Stimulated activated CD4-positive, alpha-beta T cell treated with anti-CD3 and anti-CD28 coated beads, Interleukin-4, amount 100 ng/mL, for 48 hours (primary cell): ENCODE measurements at regions not wholly inside any gene's neighbourhood (a gene's known extent, or its start where the extent isn't known, plus 50 kb on each side); places are given as distances from the start of the nearest gene placed in this dataset.

Source experiments
- DNase-seq, 2 donors: peaks; one replicate each; pipeline ENCODE4 v3.0.0-alpha.2; 2020; ENCODE audit warnings: low read depth in 2 of 2

DNA sequence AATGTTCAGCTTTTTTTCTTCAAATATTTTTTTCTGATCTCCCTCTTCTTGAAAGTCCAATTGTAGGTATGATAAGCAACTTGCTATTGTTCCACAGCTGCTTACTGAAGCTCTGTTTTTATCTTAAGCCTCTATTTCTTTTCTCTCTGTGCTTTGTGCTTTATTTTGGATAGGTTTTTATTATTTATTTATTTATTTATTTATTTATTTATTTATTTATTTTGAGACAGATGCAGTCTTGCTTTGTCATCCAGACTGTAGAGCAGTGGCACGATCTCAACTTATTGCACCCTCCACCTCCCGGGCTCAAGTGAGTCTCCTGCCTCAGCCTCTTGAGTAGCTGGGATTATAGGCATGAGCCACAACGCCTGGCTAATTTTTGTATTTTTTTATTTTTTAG, 199.4 kb downstream of the KLF12 start:
- DNase-seq = no peak

DNA sequence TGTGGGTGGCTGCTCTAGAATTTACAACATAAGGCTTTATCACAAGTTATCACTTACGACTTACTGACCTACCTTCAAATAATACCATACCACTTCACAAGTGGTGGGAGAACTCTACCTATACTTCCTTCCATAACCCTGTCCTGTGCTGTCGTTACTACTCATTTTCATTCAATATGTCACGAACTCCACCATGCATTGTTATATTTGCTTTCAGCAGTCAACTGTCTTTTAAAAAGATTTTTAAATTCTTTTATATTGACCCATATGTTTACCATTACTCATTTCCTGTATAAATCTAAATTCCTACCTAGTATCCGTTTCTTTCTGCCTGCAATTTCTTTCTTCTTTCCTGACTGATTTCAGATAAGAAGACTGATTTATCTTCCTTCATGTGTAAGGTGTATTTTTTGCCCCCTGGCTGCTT, 200.0 kb downstream of the KLF12 start:
- no peak for DNase-seq

DNA sequence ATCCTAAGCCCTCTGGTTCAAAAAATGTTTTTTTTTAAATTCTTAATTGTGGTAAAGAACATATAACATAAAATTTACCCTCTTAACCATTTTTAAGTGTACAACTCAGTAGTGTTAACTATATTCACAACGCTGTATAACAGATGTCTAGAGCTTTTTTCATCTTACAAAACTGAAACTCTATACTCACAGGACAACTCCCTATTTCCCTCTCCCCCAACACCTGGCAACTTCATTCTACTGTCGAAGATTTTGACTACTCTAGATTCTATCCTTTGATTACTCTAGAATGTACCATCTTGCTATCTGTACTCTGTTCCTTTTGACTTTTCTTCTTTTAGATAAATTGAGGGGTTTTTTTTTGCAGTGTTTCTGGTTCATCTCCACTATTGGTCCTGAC, 200.4 kb downstream of the KLF12 start:
- DNase-seq = no peak

DNA sequence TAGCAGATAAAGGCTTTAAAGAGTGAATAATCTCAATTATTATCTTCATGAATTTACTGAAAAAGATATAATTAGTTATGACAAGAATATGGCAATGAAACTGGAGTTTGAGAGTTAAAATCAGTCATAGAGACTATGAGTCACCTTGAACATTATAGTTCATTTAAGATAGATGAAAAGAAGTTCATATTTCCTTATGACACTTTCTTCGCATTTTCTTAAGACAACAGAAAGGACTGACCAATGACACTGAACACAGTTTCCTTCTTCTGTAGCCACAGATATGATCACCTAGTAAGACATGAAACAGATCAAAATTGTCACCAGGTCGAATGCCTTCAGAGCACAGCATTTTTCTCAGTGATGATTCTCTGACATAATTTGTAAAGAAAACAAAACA, 202.1 kb downstream of the KLF12 start:
- DNase-seq = no peak

DNA sequence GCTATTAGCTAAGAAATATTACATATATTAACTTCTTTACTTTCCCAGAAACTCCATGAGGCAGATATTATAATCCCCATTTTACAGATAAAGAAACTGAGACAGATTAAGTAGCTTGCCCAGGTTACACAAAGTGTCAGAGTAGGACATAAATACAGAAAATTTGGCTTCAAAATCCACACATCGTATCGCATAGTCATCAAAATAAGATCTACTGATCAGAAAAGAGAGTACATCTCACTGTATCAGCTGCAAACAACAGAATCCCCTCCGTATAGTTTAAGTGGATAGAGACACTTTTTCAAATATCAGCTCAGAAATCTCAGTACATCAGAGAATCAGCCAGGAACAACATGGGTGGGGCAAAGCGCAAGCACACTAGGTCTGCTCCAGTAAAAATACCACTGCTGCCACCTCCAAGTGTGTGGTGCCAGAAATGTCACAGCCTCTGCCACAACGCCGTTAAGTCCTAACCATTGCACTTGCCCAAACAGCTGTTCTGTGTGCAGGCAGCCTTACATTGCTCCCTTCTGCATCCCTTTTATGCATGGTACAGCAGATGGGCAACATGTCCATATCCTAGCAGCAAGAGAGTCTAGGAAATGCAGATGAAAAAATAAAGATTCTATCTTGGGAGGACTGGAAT, 204.8 kb downstream of the KLF12 start:
- no peak for DNase-seq

DNA sequence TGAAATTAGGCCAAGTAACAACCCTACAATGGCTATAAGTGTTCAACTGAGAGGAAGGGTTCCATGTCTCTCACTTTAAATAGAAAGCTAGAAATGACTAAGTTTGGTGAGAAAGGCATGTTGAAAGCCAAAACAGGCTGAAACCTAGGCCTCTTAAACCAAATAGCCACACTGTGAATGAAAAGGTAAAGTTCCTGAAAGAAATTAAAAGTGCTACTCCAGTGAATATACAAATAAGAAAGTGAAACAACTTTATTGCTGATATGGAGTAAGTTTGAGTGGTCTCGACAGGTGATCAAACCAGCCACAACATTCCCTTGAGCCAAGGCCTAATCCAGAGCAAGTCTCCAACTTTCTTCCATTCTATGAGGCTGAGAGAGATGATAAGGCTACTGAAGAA, 209.6 kb downstream of the KLF12 start:
- no peak for DNase-seq

DNA sequence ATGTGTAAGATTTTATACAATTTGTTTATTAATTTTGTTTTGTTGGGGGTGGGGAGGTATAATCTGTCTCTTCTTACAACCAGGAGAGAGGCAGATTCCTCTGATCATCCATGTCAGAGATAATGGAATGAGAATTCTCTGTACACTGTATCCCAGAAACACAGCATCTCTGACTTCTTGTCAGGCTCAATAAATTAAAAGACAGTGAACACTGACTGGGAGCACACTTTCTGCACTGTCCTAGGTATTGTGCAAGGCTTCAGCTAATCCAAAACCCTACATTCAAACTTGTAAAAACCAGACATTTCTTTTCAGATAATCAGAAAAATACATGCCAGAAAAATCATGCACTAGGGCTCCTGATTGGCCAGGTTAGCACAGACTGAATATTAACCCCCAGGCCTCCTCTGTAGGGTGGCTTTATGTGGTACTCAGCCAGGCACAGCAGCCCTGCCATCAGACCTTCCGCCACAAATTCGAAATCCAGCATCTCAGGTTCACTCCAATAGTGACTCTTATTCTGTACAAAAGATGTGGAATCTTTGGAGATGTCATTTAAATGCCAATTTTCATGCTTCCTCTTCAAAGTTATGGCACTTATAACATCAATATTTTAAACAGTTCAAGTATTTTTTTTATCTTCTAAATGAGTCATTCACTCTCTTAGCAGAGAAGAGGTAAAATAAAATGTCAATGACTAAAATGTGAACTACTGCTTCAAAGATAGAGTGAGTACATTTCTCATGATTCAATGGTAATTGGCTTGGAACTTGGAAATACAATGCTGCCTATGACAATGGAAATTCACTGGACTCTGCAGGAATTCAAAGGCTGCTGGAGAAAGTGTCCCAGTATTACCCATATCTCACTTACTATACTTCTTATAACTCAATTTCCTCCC, 211.5 kb downstream of the KLF12 start:
- DNase-seq = no peak

DNA sequence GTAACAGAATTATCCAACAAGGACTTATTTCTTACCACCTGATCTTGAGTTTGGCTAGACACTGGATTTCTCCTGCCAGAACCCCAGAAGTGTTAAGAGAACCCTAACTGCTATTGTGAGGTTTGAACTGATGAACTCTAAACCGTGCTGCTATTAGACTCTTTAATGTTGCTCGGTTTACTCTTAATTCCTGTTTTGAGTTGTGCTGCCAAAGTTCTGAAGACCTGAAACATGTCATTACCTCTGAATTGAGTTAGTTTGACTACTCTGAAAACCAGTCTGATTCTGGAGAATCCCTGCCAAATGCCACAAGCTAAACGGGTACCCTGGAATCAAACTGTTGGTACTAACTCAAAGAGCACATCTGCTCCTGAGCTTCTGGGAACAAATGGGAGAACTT, 215.5 kb downstream of the KLF12 start:
- no peak for DNase-seq

DNA sequence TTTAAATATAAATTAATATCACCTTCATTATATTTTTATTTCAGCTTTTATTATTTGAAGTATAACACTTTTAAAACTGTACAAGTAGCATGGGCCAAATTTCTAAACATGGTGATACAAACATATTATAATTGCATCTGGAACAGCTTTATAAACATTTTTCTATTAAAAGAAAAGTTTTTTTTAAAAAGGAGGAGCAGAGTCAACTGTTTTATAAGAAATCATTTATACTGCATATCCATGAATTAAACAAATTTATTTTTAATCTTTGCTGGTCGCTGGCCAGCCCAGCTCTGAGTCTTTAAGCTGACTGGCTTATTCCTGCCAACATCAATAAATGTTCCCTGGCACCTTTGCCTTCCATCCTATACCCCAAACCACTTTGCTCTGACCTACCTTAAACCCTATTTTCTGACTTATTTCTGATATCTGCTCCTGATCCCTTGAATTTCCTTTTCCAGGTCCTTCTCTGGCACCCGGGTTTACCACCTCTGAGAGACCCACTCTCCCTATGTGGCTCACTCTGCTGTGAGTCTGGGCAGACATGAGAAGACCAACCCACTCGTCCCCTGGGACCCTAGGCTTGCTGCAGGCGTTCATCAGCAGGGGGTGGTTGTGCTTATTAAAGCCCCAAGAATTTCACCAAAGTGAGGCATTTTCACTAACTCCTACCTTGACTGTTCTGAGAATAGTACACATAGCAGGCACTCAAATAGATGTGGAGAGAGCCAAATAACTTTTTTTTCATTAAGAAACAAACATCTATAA, 220.3 kb downstream of the KLF12 start:
- DNase-seq = no peak

DNA sequence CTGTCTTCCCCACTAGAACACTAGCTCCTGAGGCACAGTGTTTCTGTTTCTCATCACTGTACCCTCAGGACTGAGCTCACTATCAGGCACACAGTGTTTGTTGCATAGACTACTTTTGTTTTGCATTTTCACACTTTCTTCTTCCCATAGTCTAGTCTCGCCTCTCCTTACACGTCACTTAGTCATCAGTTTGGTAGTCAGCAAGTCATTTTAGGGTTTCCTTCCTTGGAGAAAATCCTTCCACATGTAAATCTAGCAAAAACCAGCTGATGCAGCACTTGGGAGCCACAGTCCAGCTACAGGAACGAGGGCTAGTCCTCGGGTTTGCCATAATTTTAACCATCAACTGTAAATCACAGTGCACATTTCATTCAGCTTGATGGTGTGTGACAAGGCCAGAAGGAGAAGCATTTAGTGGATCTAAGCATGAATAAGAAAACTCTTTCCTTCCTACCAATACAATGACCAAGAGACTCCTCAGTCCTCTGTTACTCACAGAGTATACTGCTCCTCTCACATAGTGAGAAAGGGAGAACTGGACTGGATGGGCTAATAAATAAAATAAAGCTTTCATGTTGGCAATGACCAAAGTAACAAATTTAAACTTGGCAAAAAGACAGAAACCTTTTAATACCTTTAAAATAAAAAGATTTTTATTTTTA, 221.0 kb downstream of the KLF12 start:
- DNase-seq = no peak

DNA sequence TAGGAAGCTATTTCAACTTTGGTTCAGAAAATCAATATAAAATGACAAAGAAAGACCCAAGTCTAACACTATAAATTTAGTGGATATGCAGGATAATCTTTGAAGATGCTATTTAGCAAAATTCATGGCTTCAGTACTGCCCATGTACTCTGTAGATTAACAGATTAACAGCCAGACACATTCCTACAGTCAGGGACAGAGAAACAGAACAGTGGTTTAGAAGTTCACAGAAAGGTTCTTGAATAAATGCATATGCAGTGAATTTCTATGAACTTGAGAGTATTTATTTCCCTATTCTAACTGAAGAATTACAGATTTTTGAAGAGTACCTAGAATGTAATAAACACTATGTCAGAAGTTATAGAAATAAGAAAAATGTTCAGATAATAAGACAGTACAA, 222.8 kb downstream of the KLF12 start:
- DNase-seq = no peak

DNA sequence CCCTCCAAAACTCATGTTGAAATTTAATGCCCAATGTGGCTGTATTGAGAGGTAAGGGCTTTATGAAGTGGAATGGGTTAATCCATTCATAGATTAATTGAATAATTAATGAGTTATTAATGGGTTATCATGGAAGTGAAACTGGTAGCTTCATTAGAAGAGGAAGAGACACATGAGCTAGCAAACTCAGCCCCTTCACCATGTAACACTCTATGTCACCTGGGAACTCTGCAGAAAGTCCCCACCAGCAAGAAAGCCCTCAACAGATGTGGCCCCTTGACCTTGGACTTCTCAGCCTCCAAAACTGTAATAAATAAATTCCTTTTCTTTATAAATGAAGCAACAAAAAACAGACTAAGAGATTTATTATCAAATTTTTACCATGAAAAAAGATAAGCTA, 223.5 kb downstream of the KLF12 start:
- no peak for DNase-seq

DNA sequence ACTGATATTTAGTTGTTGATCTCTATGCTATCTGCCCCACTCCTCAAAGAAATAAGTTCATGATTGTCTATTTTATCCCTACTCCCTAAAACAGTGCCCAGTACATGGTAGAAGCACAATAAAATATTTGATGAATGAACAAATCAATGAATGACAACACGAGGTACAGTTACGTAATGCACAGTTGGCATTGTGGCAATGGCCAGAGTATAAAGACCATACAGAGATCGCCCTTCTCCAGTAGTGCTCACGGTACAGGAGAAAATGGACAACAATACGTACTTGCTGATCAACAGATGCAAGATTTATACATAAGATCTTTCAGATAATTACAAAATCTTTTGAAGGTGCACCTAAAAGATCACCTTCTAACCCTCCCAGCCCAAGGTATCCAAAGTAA, 225.4 kb downstream of the KLF12 start:
- DNase-seq = no peak

DNA sequence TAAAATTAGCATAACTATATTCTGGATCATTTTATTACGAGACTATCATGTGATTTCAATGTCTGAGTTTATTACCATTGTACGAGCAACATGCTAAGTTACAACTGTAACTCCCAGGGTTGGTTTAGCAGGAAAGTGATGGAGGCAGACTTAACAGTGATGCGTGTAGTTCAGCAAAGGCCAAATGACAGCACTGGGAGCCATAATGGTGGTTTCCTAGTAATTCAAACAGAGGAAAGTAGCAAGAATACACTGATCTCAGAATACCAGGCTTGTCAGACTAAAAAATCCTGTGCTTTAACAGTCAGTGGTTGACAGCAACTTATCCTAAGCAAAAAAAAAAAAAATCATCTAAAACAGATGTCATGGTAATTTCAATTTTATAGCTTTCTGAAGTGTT, 229.6 kb downstream of the KLF12 start:
- DNase-seq = no peak

DNA sequence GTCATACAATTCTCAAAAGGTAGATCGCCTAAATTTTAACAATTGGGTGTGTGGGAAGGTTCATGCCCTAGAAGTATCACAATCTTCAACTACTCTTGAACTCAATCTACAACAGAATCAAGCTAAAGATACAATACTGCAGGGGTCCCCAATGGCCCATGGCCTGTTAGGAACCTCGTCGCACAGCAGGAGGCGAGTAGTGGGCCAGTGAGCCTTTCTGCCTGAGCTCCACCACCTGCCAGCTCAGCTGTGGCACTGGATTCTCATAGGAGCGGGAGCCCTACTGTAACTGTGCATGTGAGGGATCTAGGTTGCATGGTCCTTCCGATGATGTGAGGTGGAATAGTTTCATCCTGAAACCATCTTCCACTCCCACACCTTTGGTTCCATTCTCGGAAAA, 230.6 kb downstream of the KLF12 start:
- no peak for DNase-seq

DNA sequence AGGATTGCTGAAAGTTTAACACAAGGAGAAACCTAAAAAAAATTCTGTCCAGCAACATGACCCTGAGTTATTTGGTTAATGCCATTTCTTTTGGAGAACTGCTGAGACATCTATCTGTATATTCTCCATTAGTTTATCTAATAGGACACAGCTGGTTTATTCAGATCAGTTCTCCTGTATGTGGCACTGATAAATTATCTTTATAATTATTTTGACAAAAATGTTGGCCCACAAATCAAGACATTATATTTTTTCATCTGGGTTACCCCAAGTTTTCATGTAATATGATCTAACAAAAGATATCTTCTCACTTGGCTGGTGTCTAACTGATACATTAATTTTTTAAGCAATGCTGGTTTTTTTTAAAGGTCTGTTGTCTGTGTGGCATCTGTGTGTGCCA, 231.4 kb downstream of the KLF12 start:
- no peak for DNase-seq

DNA sequence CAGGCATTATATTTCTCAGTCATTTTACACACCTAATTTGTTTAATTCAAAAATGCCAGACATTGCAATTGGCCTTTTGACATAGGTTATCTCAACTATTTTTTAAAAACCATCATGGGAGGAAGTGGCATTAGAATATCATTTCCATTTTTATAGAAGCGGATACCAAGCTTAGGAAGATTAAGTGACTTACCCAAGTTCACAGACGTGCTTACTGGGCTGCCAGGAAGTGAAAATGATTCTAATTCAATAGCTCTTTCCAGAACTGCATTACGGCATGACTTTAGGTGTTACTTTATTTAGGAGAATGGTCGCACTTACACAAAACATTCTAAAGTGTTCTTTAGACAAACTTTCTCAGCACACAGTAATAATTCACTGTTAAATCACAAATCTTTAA, 231.9 kb downstream of the KLF12 start:
- no peak for DNase-seq

DNA sequence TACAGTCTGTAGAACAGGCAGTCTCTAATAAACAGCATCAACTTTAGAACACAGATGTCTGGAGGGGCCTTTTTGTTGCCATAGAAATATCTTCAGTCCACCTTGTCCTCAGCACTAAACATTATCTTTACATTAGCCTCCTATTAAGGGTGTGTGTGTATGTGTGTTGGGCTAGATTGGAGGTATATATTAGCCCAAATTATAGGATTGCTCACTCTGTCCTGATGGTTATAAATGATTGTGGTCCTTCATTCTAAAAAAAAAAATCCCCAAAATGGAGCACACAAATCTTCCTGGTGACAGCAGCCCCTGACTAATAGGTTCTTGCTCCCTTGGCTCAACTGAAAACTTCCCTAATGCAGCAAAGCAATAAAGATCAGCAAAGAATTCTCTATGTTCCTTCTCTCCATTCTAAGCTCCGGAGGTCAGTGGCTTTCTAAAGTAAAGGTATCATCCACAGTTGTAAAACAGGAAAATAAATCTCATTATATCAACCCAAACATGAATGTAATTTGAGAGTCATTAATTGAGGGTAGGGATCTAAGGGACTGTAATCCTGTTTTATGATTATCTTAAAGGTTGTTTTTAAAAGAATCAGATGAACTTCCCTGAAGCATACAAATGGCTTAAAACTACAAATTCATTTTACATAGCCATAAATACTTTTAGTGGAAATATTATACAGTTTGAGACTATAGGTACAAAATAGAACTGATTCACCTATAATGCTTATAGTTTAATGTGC, 232.7 kb downstream of the KLF12 start:
- no peak for DNase-seq

DNA sequence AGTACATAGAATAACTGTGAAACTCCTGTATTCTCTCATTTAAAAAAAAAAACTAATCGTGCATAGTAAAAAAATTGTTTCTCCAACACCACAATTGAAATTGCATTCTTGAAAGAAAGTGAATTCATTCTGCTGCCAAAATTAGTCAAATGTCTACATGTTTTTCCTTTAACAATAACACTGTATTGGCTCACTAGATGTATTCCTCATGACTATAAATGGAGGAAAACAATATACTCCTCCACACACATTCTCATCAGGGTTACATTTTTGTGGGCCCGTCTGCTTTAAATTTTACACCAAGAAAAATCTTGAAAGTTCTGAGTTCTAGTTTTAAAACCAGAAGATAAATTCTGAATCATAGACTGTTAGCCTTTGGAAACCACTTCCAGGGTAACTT, 233.6 kb downstream of the KLF12 start:
- DNase-seq = no peak

DNA sequence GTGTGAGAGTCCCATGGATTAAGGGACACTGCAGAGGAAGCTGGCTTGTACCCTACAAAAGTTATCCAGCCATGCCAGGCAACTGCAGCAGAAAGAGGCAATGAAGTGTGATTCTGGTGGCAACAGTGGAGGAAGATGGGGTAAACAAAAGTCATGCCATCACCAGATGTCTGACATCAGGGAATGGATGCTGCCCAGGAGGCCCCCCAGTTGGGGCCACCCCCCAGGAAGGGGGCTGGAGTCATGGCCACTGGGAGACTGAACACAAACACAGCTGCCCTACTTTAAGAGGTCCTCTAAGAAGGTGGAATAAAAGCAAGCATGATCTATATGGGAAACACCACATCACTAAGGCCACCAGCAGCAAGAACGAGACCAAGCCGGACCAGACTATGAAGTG, 235.3 kb downstream of the KLF12 start:
- no peak for DNase-seq

DNA sequence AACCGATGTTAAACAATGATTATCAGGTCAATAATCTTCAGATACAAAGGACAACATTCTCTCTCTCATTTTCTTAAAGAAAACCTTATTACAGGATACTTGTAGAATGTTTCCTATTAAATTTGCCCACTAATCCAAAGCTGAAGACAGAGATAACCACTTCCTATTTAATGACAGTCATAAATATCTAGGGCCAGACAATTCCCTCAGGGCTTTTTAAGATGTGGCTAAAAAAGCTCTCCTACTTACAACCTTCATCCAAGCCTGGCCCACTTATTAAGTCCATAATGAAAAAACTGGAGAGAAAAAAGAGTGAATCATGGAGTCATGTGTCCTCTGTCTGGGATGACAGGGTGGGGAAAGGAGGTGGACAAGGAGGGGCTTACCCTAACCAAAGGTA, 235.9 kb downstream of the KLF12 start:
- DNase-seq = no peak
